HG02798 (cell line): ENCODE measurements at regions not wholly inside any gene's neighbourhood (a gene's known extent, or its start where the extent isn't known, plus 50 kb on each side); places are given as distances from the start of the nearest gene placed in this dataset.
"Not testable (repeated sequence)": the region's sequence is repeated elsewhere in the genome, so short reads cannot be mapped to it uniquely, and the experiment has no call there.

ENCODE experiments used
- ATAC-seq: cut with Tn5 transposase; IDR thresholded peaks from one replicate; pipeline ENCODE4 v1.9.1; 2021; ENCODE audit warnings: mild to moderate bottlenecking; ENCODE audit not compliant: unreplicated experiment, poor library complexity

GRCh38 chr1:29779146-29779545 lies 542.8 kb downstream of the PTPRU start:
- ATAC-seq = no peak

- ATAC-seq = no peak
These were observed 541.2 kb downstream of the PTPRU start for GRCh38 chr1:29777522-29777921.

DNA sequence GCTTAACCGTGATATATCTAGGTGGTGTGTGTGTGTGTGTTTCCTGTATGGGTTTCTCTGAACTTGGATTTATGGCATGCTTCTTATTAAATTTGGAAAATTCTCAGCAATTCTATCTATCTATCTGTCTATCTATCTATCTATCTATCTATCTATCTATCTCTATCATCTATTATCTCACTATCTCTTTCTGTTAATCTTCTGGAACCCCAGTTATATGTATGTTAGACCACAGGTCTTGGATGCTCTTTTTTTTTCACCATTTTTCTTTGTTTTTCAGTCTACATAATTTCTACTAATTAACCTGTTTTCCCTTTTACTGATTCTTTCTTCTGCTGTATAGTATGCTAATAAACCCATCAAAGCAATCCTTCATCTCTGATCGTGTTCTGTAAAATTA lies 538.0 kb downstream of the PTPRU start:
- ATAC-seq = no peak

DNA sequence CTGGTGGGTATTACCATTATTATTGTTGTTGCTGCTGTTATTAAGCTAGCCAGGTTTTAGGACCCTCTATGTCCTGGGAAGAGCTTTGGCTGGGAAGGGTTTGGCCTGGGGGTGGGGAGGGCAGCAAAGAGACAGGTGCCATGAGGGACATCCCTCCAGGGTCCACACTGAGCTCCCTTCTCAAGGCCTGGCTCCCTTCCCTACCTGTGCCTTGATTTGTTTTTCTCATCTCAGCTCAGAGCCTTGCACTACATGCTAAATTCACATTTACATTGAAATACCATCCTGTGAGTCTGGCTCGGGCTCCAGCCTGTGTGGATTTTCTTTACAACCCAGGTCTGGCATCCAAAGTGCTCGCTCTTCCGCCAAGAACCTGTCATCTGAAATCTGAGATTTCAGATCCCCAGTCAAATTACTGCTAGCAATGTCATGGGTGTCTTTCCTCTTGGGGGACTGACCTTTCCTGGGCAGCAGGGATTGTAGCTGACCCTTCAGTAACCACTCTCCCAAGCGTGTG lies 536.3 kb downstream of the PTPRU start:
- no peak for ATAC-seq

GRCh38 chr1:29767769-29768425 lies 531.6 kb downstream of the PTPRU start:
- ATAC-seq = no peak

DNA sequence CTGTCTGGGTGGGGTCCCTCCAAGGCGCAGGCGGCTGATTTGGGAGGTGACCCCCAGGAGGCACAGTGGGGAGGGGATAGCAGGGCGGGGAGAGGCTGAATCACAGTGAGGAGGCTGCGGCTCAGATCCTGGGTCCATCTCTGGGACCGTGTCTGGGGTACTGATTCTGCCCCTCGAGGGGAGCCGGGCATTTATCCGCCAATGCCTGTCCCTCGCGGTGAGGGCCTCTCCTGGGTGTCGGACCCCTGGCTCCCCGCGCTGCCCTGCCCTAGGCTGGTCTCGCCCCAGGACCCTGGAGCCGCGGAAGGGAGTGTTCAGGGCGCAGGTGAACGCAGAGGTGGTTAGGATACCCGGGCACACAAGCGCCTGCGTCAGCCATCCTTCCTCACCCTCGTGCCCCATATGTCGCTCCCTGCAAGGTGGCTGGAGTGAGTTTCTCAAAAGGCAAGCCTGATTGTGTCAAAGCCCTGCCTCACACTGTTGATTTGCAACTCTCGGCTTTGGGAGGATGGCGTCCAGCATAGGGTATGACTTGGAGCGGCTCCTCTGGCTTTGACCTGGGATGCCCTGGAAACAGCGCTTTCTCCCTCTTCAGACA lies 530.9 kb downstream of the PTPRU start:
- ATAC-seq = no peak

DNA sequence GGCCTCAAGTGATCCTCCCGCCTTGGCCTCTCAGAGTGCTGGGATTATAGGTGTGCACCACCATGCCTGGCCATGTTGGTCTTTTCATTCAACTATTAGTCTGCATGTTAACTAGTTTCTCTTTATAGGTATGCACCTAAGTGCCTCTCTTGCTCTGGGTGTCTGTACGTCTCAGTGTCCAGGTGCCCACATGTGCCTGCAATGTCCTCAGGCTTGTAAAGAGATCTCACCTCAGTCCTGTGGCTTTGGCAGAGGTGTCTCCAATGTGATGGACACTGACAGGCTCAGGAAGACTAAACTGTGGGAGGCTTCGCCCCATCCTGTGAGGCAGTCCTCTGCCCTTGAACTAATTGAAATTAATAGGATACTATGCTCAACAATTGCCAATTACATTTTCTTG lies 526.3 kb downstream of the PTPRU start:
- ATAC-seq = no peak

GRCh38 chr1:29761159-29761928 lies 525.0 kb downstream of the PTPRU start:
- ATAC-seq = no peak

DNA sequence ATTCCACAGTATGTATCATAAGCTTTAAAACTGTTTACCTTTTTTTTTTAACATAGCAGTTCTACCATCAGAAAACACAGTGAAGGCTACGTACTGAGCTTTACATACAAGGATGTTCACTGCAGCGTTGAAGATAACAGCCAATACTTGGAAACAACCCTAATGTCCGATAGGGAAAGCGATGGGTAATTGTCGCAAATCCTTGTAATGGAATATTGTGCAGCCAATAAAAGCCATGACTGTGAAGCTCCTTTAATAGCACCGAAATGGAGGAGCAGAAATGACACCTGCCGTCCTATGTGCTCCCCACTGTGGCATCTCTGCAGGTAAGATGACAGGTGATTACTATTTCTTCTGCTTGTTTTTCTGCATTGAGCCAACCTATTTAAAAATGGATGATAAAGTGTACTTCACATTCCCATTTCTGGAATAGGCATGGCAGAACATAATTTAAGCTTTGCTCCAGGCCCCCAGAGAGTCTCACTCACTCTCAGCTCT lies 523.8 kb downstream of the PTPRU start:
- no peak for ATAC-seq

DNA sequence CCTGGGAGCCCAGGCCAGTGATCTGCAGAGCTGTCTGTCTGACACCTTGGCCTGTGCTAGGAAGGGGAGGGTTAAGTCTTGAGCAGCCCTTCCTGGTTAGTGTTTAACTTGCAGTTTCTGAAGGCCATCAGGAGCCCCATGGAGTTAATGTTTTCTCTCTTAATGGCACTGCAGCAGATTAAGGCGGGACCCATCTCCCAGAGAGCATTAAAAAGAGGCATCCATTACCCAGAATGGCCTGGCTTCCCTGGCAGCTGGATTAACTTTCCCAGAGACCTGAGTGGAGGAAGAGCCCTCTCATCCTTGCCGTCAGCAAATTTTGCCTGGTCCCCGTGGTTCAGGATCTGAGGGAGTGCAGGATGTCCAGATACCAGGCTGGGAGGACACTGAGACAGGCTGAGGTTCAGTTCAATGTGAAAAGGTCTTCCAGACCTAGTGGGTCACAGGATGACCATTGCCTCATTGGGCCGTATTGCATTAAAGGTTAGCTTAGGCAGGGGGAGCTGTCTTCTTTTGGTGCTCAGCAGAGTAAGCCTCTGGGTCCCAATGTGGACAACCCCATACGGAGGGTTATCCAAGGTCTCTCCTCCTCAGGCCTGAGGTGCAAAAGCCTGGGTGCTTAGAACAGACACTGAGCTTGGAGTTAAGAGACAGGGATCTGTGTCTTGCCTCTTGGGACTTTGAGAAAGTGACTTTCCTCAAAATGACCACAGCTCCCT lies 522.6 kb downstream of the PTPRU start:
- ATAC-seq = no peak

GRCh38 chr1:29757866-29758780 lies 521.8 kb downstream of the PTPRU start:
- ATAC-seq = no peak

GRCh38 chr1:29756901-29757725 lies 520.8 kb downstream of the PTPRU start:
- ATAC-seq = no peak

- no peak for ATAC-seq
These were observed 520.2 kb downstream of the PTPRU start for GRCh38 chr1:29756498-29756897.

- no peak for ATAC-seq
These were observed 519.8 kb downstream of the PTPRU start for GRCh38 chr1:29756085-29756484.

GRCh38 chr1:29755412-29756015 lies 519.2 kb downstream of the PTPRU start:
- not testable (repeated sequence) for ATAC-seq

DNA sequence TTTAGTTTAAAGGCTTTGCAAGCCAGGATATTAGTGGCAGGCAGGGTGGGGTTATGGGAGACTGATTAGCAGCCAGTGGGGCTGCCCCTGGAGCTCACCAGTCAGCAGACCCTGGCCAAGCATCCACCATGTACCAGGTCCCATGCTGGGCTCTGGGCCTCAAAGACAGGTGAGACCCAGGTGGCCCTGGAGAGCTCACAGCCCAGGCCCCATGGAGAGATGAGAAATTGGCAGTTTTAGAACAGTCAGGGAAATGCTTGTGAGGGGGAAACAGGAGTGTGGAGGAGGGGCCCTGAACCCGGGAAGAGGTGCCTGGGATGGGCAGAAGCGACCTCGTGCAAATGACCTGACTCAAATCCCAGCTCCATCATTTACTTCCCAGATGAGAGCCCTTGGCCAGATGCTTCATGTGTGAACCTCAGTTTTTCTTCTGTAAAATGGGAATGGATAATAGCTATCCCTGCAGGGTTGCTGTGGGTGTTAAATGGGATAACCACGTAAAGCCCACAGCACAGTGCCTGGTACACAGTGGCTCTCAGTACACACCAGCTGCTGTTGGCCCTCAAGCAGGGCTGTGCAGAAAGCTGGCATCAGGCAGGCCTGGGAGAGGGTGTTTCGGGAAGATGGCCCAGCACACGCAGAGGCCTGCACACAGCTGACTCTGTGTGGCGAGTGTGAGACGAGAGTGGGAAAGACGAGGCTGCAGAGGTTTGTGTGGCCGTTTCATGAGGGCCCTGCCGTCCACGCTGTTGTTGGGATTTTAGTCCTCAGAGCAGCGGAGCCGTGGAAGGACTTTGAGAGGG lies 518.5 kb downstream of the PTPRU start:
- ATAC-seq = no peak

DNA sequence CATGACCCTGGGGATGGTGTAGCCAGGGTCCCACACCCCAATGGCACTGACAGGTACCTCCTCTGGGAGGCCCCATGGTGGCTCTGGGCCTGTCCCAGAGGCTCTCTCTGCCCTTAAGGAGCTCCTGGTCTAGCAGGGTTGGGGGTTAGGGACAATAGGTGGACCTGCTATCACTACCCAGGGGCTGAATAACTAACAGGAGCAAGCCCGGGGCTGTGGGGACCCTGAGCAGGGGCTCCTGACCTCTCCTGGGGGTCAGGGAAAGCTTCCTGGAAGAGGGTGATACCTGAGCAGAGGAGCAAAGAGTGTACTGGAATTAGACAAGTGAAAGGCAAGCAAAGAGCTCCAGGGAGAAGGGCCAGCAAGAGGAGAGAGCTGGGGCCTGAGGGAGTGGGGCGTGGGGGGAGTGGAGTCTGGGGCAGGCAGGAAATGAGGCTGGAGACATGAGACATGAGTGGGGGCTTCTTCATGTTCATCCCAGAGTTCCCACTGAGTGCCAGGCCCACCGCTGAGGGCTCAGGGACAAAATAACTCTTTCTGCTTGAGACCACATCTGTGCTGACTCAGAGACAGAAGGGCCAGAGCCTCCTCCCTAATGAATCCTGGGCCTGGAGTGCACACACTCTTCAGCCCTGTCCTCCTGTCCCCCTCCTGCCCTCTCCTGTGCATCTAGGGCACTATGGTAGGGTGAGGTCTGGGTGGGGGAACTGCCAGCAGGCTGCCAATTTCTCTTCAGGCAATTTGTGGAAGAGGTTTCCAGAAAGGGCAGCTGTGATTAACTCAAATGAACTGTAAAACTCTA lies 517.6 kb downstream of the PTPRU start:
- no peak for ATAC-seq
